GM23338 (cell line): ENCODE measurements at regions not wholly inside any gene's neighbourhood (a gene's known extent, or its start where the extent isn't known, plus 50 kb on each side); places are given as distances from the start of the nearest gene placed in this dataset.

Experiments used
- ATAC-seq: fragments of 200-7000 bp; cut with Tn5 transposase; 3 replicates; pipeline ENCODE4 v1.9.1; 2020
- DNase-seq: peaks from one replicate; pipeline ENCODE4 v3.0.0-alpha.2; 2015; ENCODE audit warnings: low spot score
- H2AFZ ChIP-seq: fragments of 200-600 bp; sonication (generic); 2 replicates; pipeline ENCODE4 v1.8.0; 2016; ENCODE audit warnings: antibody characterized with exemption, mild to moderate bottlenecking, moderate library complexity
- H3F3A ChIP-seq: fragments of 200-600 bp; sonication (generic); replicated peaks from 2 replicates; pipeline ENCODE4 v1.8.0; 2017; ENCODE audit warnings: antibody characterized with exemption, mixed run types, low read depth
- H3K27ac ChIP-seq: fragments of 200-600 bp; sonication (generic); 2 replicates; pipeline ENCODE4 v1.6.1; 2016; ENCODE audit warnings: low read depth
- H3K27me3 ChIP-seq: fragments of 200-600 bp; sonication (generic); 2 replicates; pipeline ENCODE4 v1.8.0; 2016; ENCODE audit warnings: mild to moderate bottlenecking, mixed run types, moderate library complexity; ENCODE audit not compliant: insufficient read depth
- H3K36me3 ChIP-seq: fragments of 200-600 bp; sonication (generic); 2 replicates; pipeline ENCODE4 v1.8.0; 2016; ENCODE audit warnings: mild to moderate bottlenecking; ENCODE audit not compliant: insufficient read depth
- H3K4me1 ChIP-seq: fragments of 200-600 bp; sonication (generic); 2 replicates; pipeline ENCODE4 v1.8.0; 2016; ENCODE audit warnings: mild to moderate bottlenecking, moderate library complexity; ENCODE audit not compliant: insufficient read depth
- H3K4me2 ChIP-seq: fragments of 200-600 bp; sonication (generic); 2 replicates; pipeline ENCODE4 v1.7.1; 2017; ENCODE audit warnings: mixed run types
- H3K4me3 ChIP-seq: fragments of 200-600 bp; sonication (generic); 2 replicates; pipeline ENCODE4 v1.6.1; 2016; ENCODE audit warnings: mixed run types
- H3K79me2 ChIP-seq: fragments of 200-600 bp; sonication (generic); replicated peaks from 2 replicates; pipeline ENCODE4 v1.8.0; 2017; ENCODE audit warnings: mild to moderate bottlenecking; ENCODE audit not compliant: insufficient read depth
- H3K9me2 ChIP-seq: fragments of 200-600 bp; sonication (generic); 2 replicates; pipeline ENCODE4 v1.8.0; 2017; ENCODE audit not compliant: insufficient read depth
- H4K20me1 ChIP-seq: fragments of 200-600 bp; sonication (generic); replicated peaks from 2 replicates; pipeline ENCODE4 v1.8.0; 2017; ENCODE audit warnings: mild to moderate bottlenecking; ENCODE audit not compliant: insufficient read depth
- H3K27ac Mint-ChIP-seq: 2 replicates; pipeline ENCODE4 v1.8.0; 2020; ENCODE audit warnings: inconsistent platforms, mild to moderate bottlenecking, moderate library complexity, mixed read lengths
- H3K27me3 Mint-ChIP-seq: 3 replicates; pipeline ENCODE4 v1.8.0; 2022; ENCODE audit warnings: low read depth, mild to moderate bottlenecking, moderate library complexity, mixed read lengths, inconsistent platforms; ENCODE audit not compliant: insufficient read depth, poor library complexity
- H3K36me3 Mint-ChIP-seq: 3 replicates; pipeline ENCODE4 v1.8.0; 2021; ENCODE audit warnings: low read depth, mild to moderate bottlenecking, inconsistent platforms, moderate library complexity, mixed read lengths
- H3K4me1 Mint-ChIP-seq: 3 replicates; pipeline ENCODE4 v1.8.0; 2020; ENCODE audit warnings: mild to moderate bottlenecking, inconsistent platforms, mixed read lengths
- H3K4me3 Mint-ChIP-seq: 3 replicates; pipeline ENCODE4 v1.8.0; 2021; ENCODE audit warnings: moderate library complexity, mild to moderate bottlenecking, inconsistent platforms, mixed read lengths
- H3K9me3 Mint-ChIP-seq: 3 replicates; pipeline ENCODE4 v1.8.0; 2020; ENCODE audit warnings: moderate library complexity, mild to moderate bottlenecking, inconsistent platforms, mixed read lengths
- CTCF ChIP-seq, 2 experiments: fragments of 200-600 bp in 1 of 2; sonication (generic) in 1 of 2; conservative IDR thresholded peaks; 2 replicates each; pipeline versions ENCODE4 v1.5.1 to v1.6.1; 2016 to 2017; ENCODE audit warnings: antibody characterized with exemption in 2 of 2, low read depth in 2 of 2, mild to moderate bottlenecking in 2 of 2, moderate library complexity in 1 of 2
- EZH2phosphoT487 ChIP-seq: fragments of 200-600 bp; sonication (generic); IDR thresholded peaks from one replicate; pipeline ENCODE4 v1.8.1; 2018; ENCODE audit warnings: antibody characterized with exemption; ENCODE audit not compliant: unreplicated experiment
- POLR2AphosphoS5 ChIP-seq: IDR thresholded peaks from 2 replicates; pipeline ENCODE4 v1.6.1; 2016; ENCODE audit warnings: antibody characterized with exemption, low read depth
- REST ChIP-seq: IDR thresholded peaks from one replicate; pipeline ENCODE4 v1.6.1; 2018; ENCODE audit warnings: antibody characterized with exemption; ENCODE audit not compliant: unreplicated experiment
- ZNF331 ChIP-seq: fragments of 250-450 bp; sonication (Bioruptor Pico); IDR thresholded peaks from 2 replicates; pipeline ENCODE4 v1.5.0; 2020; ENCODE audit warnings: low read depth, mild to moderate bottlenecking, moderate library complexity
- ZNF462 ChIP-seq: fragments of 250-450 bp; sonication (Bioruptor Pico); IDR thresholded peaks from 2 replicates; pipeline ENCODE4 v1.5.0; 2020; ENCODE audit warnings: mild to moderate bottlenecking, moderate library complexity

GRCh38 chr10:88091490-88092061 is 228.2 kb downstream of the PTEN start:
- Histone ChIP-seq H2AFZ (no peak overlapping the region), H3K4me2 (no peak overlapping the region), H3K79me2 (no peaks in the 10 kb centered on the region), H4K20me1 (no peaks in the 10 kb centered on the region), H3F3A (no peaks in the 10 kb centered on the region), H3K27ac (no peak overlapping the region), H3K4me1 (no peaks in the 10 kb centered on the region), H3K27me3 (no peaks in the 10 kb centered on the region), H3K4me3 (no peak overlapping the region), H3K9me2 (no peaks in the 10 kb centered on the region), H3K36me3 (no peaks in the 10 kb centered on the region)
- Mint-ChIP-seq H3K27me3 (no peaks in the 10 kb centered on the region), H3K36me3 (no peaks in the 10 kb centered on the region), H3K27ac (no peak overlapping the region), H3K9me3 (no peaks in the 10 kb centered on the region), H3K4me3 (no peak overlapping the region), H3K4me1 (no peaks in the 10 kb centered on the region)
- no peak for TF ChIP-seq POLR2AphosphoS5
- TF ChIP-seq REST, result no peak
- TF ChIP-seq CTCF (conservative IDR thresholded peaks at IDR 0.05; ENCODE audit: low read depth in 2 of 2), result no peak
- TF ChIP-seq ZNF331 (CRISPR knock-in tag), result no peak
- no peak for TF ChIP-seq EZH2phosphoT487
- no peak for TF ChIP-seq ZNF462
- ATAC-seq (no peak), DNase-seq (no peak)
